ENCODE measurements at regions not wholly inside any gene's neighbourhood (a gene's known extent, or its start where the extent isn't known, plus 50 kb on each side); places are given as distances from the start of the nearest gene placed in this dataset.

- no peak for DNase-seq (ENCODE audit: low spot score)
Observed at GRCh38 chr3:44056446-44057240, 185.0 kb upstream of the TOPAZ1 start.

GRCh38 chr3:44058022-44058867, 183.4 kb upstream of the TOPAZ1 start:
- peak; percentile 79 for DNase-seq (ENCODE audit: low spot score)

GRCh38 chr3:44058868-44059203, 182.8 kb upstream of the TOPAZ1 start:
- DNase-seq (ENCODE audit: low spot score), result no peak

GRCh38 chr3:44060164-44060563, 181.5 kb upstream of the TOPAZ1 start:
- DNase-seq (ENCODE audit: low spot score), result no peak

GRCh38 chr3:44061268-44061667, 180.4 kb upstream of the TOPAZ1 start:
- DNase-seq (ENCODE audit: low spot score), result no peak

- DNase-seq (ENCODE audit: low spot score), result no peak
Observed at GRCh38 chr3:44061961-44062360, 179.7 kb upstream of the TOPAZ1 start.

- peak; percentile 44 for DNase-seq (ENCODE audit: low spot score)
Observed at GRCh38 chr3:44065311-44066094, 176.2 kb upstream of the TOPAZ1 start.

GRCh38 chr3:44066806-44067205, 174.9 kb upstream of the TOPAZ1 start:
- DNase-seq (ENCODE audit: low spot score), result no peak

GRCh38 chr3:44067431-44067830, 174.3 kb upstream of the TOPAZ1 start:
- DNase-seq (ENCODE audit: low spot score), result no peak

GRCh38 chr3:44068753-44069152, 172.9 kb upstream of the TOPAZ1 start:
- no peak for DNase-seq (ENCODE audit: low spot score)

GRCh38 chr3:44069276-44069675, 172.4 kb upstream of the TOPAZ1 start:
- no peak for DNase-seq (ENCODE audit: low spot score)

GRCh38 chr3:44070841-44071546, 170.7 kb upstream of the TOPAZ1 start:
- DNase-seq (ENCODE audit: low spot score), result no peak

- DNase-seq (ENCODE audit: low spot score), result no peak
Observed at GRCh38 chr3:44072601-44073540, 168.8 kb upstream of the TOPAZ1 start.

GRCh38 chr3:44074181-44074580, 167.5 kb upstream of the TOPAZ1 start:
- DNase-seq (ENCODE audit: low spot score), result no peak

- DNase-seq (ENCODE audit: low spot score), result no peak
Observed at GRCh38 chr3:44076221-44076829, 165.4 kb upstream of the TOPAZ1 start.

- no peak for DNase-seq (ENCODE audit: low spot score)
Observed at GRCh38 chr3:44077267-44077666, 164.4 kb upstream of the TOPAZ1 start.

- DNase-seq (ENCODE audit: low spot score), result no peak
Observed at GRCh38 chr3:44078863-44079262, 162.8 kb upstream of the TOPAZ1 start.

- no peak for DNase-seq (ENCODE audit: low spot score)
Observed at GRCh38 chr3:44079916-44080315, 161.8 kb upstream of the TOPAZ1 start.

- DNase-seq (ENCODE audit: low spot score), result no peak
Observed at GRCh38 chr3:44080474-44081072, 161.1 kb upstream of the TOPAZ1 start.

GRCh38 chr3:44090036-44090435, 151.7 kb upstream of the TOPAZ1 start:
- no peak for DNase-seq (ENCODE audit: low spot score)

Measured in AG08395 (cell line).